ENCODE measurements at regions not wholly inside any gene's neighbourhood (a gene's known extent, or its start where the extent isn't known, plus 50 kb on each side); places are given as distances from the start of the nearest gene placed in this dataset.

- TF ChIP-seq CHD7 (IDR thresholded peaks at IDR 0.05; ENCODE audit: insufficient replicate concordance, low read length) = no peak
- TF ChIP-seq GABPA (IDR thresholded peaks at IDR 0.05; ENCODE audit: borderline replicate concordance, insufficient read depth, low read length) = no peak
- no peak for TF ChIP-seq TEAD4 (IDR thresholded peaks at IDR 0.05; ENCODE audit: low read depth, low read length)
Observed at GRCh38 chr2:6627316-6627715, 238.4 kb downstream of the CMPK2 start (continued).

All from H1 (cell line).